ENCODE measurements at regions not wholly inside any gene's neighbourhood (a gene's known extent, or its start where the extent isn't known, plus 50 kb on each side); places are given as distances from the start of the nearest gene placed in this dataset.
"Not testable (repeated sequence)": the region's sequence is repeated elsewhere in the genome, so short reads cannot be mapped to it uniquely, and the experiment has no call there.

DNA sequence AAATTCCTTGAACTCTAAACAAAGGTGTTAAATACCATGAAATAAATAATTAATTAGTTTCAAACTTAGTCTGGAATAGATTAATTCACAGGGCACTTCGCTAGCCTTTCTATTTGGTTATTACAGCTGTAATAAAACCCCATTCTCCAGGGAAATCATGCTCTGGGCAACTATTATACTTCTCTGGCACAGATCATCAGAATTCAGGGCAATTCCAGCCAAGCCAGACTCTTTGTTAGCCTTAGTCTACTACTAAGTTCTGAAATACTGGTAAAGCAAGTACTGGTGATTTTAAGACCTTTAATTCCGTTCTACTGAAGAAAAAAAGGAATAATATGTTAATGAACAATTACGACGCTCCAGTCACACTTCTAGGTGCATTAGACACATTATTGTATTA lies 123.4 kb upstream of the PDE1A start:
- DNase-seq, result no peak

DNA sequence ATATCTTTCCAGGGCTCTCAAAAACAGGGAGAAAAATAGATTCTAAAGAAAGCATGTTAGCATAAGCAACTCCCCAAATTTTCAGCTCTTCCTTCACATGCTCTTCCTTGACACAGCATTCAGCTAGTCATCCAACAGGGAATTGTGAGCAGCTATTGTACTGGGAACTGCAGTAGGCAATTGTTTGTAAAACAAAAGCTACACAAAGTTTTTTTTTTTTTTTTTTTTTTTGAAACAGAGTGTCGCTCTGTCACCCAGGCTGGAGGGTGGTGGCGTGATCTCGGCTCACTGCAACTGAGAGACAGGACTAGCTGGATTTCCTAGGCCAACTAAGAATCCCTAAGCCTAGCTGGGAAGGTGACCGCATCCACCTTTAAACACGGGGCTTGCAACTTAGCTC lies 125.4 kb upstream of the PDE1A start:
- DNase-seq, result not testable (repeated sequence)

DNA sequence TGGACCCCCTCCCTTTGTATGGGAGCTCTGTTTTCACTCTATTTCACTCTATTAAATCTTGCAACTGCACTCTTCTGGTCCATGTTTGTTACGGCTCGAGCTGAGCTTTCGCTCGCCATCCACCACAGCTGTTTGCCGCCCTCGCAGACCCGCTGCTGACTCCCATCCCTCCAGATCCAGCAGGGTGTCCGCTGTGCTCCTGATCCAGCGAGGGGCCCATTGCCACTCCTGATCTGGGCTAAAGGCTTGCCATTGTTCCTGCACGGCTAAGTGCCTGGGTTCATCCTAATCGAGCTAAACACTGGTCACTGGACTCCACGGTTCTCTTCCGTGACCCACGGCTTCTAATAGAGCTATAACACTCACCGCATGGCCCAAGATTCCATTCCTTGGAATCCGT lies 125.9 kb upstream of the PDE1A start:
- not testable (repeated sequence) for DNase-seq

DNA sequence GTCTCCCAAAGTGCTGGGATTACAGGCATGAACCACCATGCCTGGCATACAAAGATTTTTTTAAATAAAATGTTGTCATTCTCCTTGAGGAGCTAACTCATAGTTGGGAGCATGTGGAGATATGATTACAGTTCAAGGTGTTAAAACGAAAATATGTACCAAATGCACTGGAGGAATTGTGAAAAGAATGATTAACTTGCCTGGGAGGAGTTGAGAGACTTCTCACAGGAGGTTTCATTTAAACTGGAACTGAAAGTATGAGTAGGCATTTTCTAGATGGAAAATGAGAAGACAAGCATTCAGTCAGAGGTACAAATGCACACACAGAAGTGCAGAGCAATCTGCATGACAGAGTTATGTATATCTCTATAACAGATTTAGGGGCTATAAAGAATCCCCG lies 126.6 kb upstream of the PDE1A start:
- DNase-seq, result no peak

DNA sequence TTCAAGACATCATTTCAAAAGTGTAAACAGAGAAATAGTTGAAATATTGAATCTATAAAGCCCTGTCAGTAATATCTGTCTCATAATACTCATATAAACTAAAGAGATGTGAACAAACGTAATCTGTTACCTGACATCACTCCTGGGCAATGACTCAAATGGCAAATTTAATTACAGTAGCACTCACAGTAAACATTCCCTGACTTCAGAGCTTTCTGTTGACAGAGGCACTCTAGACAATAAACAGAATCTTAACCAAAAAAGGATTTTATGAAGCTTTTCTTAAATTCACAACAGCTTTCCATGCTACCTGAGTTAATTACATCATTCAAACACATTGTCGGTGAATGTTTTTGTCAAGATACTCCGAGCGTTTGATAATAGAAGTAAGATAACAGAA lies 128.1 kb upstream of the PDE1A start:
- no peak for DNase-seq

DNA sequence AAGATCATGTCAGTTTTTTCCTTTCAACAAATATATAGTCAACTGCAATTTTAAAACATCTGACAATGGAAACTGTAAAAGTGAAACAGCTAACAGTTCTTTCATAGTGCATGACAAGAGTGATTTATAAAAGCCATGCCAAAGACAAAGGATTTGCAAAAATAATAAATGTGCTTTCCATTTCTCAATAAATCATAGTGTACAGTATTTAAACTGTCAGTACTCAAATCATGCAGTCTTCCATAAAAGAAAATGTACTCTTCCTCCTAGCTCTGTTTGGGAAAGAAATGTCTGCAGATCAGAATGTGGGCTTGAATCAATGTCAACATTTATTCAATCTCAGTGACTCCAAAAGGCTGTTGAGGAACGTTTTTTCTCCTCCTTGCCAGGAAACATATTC lies 131.7 kb upstream of the PDE1A start:
- no peak for DNase-seq

DNA sequence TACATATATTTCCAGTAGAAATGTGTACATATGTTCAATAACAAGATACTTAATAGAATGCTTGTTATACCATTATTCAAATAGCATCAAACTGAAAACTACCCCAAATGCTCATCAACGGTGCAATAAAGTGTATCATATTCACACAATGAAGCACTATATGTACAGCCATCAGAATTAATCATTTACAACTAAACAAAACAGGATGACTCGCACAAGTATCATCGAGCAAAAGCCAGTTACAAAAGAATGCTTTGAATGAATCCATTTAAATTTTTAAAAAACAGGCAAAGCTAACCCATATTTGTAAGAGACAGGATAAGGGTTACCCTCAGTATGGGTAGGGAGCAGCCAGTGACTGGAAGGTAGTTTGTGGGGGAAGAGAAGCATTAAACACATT lies 132.8 kb upstream of the PDE1A start:
- DNase-seq, result no peak

DNA sequence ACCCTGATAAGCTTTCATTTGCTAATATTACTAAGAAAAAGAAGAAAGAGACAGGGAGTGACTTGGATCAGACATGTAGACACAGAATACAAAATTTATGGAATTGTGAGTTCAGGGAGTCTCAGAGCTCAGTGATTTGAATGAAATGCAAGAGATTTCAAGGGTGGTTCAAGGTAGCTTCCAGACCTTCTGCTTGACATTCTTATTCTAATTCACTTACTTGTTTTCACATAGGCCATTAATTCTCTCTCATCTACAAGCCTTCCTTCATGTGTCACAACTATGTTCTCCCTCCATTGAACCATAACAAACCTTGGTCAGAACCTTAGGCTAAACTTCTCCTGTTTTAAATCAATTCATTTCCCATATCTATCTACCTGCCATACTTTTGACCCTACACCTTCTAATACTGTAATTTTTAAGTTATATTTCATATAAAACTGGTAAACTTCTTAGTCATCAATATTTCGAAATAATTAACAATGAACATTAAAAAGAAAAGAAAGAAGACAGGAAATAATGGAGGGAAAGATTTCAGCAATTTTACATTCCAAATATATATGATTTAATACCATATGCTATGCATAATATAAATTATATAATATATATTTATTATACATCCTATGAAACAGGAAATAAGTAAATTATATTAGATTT lies 139.2 kb upstream of the PDE1A start:
- DNase-seq, result no peak

DNA sequence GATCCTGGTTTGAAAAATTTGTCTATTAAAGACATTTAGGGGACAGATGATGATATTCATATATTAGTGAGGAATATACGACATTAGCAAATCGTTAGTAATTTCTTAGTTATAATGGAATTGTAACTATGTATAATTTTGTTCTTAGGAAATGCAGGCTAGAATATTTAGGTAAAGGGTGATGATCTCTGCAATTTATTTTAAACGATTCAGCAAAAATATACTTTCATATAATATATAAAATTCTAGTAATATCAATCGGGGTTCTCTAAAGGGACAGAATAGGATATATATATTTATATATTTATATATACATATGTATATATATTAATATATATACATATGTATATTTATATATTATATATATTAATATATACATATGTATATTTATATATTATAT lies 142.5 kb upstream of the DNAJC10 start:
- DNase-seq, result no peak

DNA sequence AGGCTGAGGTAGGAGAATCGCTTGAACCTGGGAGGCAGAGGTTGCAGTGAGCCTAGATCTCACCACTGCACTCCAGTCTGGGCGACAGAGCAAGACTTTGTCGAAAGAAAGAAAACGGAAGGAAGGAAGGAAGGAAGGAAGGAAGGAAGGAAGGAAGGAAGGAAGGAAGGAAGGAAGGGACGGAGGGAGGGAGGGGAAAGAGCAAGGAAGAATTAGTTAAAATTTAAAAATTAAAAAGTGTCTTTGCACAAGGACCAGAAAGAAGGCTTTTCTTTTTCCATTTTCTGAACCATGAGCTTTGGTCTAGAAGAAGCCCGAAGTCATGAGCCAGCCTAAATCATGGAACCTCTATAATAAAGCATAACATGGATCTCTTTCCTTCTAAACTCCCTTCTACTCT lies 138.2 kb upstream of the DNAJC10 start:
- DNase-seq, result no peak

DNA sequence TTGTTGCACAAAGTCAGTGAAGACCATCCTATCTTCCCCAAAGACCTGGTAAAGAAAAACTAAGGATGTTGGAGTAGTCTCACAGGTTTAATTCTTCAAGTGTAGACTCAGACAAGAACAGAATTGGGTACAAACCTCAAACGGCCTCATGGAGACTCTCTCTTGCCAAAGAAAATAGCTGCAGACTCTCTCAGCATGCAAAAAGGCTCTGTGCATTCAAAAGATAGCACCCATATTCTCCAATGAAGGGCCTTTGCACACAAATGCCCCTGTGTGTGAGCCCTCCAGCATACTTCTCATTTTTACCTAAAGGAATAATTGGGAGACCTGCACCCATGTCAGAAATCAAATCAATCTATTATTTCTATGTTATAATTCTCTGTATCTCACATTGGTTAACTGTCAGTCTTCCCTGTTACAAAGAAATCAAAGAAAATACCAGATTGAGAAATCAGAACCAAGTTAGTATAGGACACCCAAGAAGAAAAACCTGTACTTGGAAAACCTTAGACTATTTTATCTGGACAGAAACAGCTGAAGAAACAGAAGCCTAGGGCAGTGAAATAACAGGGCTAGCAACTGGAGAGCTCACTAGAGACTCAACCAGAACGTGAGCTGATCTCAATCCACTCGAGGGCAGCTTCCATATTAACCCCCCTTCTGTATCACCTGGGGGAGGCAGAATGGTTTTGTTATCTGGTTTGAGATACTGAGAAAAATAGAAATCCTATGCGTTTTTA lies 134.7 kb upstream of the DNAJC10 start:
- no peak for DNase-seq

DNA sequence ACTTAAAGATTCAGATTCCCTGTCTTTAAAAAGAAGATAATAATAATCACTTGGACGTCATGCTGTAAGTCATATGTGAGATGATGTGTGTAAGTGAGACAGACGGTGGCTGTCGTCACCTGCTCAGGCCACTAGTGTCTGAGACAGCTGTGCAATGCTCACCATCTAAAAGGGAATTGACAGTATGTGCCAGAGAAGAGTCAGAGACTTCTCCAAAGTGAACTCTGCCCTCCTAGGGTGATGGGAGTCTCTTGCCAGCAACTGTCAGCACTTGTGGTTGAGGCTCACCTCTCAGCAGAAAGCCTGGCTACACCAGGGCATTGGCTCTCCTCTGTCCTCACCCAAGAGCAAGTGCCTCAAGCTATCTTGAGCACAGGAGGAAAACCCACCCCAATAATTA lies 131.6 kb upstream of the DNAJC10 start:
- no peak for DNase-seq

DNA sequence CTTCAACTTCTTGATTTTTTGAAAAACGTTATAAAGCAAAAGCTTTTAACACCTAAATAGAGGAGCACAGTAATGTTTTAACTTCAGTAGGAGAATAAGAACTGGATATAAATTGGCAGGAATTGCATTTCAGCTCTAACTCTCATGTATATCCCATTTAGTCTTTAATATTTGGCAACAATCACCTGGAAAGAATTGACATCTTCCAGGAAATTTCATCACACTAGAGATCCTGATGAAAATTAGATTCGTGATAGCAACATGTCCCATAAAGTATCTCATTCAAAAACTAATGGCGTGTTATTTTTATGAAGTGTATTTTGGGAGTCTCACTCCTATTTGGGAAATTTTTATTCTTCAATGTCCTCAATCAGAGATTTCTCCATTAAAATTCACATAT lies 131.1 kb upstream of the DNAJC10 start:
- DNase-seq, result no peak

DNA sequence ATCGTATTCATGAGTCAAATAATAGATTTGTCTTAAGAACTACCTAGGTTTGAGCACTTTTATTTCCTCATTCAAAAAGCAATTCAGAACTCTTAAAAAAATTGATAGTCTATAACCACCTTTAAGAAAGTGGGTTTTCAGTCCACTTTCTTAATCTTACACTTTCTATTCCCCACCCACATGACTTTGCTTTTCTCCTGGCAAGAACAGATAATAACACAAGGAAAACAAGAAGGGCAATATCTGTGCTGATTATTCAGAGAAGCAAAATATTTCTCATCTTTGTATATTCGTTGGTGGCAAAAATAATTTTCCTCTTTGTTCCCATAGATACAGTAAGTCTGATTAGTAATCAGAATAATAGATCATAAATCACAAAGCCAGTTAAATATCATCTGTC lies 130.6 kb upstream of the DNAJC10 start:
- DNase-seq, result no peak

DNA sequence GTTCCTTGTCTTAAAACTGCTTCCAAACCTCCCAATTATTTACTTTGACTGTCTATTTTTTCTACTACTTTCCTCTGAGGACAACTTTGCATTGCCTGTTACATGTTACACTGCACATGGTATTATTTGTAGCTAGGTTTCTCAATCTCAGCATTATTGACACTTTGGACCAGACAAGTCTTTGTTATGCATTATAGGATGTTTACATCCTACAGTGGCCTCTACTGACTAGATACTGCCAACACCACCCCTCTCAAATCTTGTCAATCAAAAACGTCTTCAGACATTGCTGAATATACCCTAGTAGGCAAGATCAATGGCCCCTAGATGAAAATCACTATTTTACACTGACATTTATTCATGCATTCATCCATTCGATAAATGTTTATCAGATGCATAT lies 129.6 kb upstream of the DNAJC10 start:
- peak; percentile 24 for DNase-seq

DNA sequence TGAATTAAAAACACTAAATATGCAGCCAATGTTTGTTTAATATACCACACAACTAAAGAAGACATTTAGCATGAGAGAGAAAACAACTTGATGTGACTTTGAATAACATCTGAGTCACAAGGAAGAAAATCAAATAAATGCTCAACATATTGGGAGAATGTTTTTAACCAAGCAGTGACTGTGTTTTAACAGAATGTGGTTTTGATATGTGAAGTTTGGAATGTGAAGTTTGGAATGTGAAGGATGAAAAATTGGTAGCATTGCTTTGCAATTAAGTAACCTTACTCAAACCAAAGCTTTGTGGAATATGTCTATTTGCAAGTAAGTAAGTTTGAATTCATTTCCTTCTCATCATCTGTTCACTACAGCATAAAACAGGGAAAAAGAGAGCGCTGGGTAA lies 128.2 kb upstream of the DNAJC10 start:
- DNase-seq, result no peak

DNA sequence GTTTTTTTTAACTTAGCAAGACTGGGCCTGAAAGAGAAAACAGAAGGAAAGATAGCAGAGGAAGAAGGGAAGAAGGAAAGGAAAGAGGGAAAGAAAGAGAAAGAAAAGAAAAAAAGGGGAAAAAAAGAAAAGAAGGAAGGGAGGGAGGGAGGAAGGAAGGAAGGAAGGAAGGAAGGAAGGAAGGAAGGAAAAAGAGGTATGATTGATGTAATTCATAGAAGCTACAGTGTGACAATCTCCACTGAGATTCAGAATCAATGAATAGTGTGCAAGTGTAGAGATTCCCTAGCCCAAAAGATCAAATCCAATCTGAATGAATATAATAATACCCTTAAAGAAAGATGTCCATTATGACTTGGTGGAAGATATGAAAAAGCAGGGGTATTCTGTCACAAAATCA lies 126.9 kb upstream of the DNAJC10 start:
- no peak for DNase-seq

DNA sequence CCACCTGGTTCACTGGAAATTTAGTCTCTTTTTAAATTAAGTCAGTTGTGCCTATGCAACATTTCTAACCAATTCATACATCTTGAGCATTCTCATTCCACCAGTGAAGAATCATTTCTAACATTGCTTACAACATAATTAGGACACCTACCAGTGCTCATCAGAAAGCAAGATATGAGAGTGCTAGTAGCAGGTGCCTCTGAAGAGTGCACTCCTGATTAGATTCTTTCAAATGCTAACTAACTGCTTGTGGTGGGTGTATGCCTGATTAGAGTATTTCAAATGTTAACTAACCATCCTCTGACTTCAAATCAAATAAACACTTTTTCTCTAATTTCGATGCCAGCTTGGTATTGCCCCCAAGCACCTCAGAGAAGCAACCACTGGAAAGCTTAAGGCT lies 124.3 kb upstream of the DNAJC10 start:
- DNase-seq, result no peak

DNA sequence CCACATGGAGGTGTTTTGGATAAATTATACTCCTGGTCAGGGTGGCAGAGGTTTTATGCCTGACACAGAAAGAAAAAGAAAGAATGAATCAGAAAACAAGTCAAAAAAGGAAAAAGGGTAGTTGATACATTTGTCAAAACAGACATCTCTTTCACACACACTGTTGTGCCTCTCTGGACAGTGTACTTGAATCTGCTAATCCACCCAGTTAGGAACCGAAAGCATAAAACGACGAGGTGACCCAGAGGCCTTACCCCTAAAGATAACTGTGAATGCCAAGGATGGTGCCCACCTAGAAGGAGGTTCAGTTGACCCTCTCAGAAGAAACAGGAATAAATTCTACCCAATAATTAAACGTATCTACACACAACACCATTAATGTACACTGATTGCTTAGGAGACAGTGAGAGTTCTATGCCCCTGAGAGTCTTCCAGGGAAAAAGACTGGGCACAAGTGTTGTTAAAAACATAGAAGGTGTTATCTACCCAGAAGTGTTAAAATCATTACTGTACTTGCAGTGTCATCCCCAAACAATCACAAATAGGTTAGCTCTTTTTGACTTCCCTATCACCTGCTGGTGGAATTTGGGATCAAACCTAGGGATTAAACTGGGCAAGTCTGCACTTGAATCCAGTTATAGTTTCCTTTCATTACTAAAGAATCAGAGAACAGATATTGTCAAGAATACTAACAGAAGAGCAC lies 123.2 kb upstream of the DNAJC10 start:
- peak; percentile 7 for DNase-seq

DNA sequence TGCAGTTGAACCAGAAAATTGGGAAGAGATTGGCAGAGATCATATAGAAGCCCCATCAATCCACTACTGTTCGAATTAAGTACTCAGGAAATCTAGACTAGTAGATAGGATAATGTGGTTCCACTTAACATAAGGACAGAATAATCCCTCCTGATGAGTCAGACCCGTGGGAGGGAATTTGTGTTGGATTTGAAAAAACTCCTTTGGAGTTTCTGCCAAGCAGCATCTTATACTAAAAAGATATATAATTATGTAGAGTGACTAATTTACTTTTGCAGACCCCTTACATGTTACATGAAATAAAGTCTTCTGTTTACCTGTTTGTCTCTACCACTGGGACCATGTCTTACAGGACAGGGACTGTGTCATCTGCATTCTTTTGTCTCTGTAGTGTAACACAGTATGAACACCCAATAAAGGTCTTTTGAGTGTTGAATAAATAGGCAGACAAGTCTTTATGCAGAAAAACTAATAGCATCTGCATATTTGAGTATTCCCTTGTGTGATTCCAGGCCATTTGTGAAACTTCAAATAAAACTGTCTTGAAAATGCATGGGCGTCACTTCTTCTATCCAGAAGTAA lies 122.6 kb upstream of the DNAJC10 start:
- DNase-seq, result no peak

DNA sequence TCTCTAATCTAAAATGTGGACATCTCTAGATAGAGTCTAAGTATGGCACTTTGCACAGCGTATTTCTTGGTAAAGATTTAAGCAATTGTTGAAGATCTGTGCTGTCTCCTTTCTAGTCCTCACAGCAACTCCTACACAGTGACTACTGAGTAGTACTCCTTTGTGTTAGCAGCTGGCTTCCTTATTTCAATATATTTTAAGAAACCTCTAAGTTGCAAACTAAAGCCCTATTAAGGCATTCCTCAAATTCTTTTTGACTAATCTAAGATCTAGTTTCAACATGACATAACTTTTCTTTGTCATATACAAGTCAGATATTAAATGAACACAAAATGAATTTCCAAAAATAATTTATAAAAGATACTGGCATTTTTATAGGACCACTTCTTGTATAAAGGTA lies 121.8 kb upstream of the DNAJC10 start:
- no peak for DNase-seq

DNA sequence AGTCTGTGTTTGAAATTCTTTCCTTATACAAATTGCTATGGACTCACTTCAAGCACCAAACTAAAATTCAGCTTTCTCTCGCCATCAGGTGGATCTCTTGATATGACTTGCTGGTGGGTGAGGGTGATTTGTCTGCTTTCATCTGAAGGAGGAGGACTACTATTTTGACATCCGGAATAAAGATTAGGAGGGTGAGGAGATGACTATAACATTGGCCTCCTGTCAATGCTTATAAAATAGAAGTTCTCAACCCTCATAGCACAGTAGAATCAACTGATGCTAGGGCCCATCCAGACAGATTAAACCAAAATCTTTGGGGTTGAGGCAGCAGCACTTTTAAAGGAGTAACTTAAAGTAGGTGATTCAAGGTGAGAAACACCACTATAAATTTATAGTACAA lies 120.4 kb upstream of the DNAJC10 start:
- no peak for DNase-seq

DNA sequence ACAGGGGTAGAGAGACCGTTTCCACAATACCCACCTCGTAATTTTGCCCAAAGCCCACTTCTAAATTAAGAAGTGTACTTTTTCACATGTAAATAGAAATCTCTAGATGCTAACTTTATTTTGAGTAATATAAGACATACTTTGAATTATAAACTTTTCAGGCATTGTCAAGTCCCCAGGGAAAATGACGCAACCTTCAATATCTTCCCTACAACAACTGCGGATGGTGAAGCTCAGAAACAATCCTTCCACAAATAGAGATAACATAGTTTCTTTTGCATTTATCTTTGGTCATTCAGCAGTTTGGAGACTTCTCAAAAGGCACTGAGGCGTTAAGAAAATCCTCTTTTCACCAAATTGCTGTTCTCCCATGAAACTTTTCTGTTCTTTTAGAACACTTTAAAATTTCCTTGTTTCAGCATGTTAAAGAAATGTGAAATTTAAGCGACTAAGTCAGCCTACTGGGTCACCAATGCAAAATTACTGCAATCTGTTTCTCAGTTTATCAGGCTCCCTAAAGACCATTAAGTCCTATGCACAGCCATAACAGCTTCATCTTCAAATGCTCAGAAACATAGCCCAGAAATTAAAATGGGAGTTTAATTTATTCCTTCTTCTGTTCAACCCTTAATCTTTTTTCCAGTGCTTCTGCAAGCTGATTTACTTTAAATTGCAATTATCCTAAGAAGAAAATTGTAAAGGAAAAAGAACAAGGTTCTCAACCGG lies 118.3 kb upstream of the DNAJC10 start:
- no peak for DNase-seq
